HEK293T (cell line): ENCODE measurements at regions not wholly inside any gene's neighbourhood (a gene's known extent, or its start where the extent isn't known, plus 50 kb on each side); places are given as distances from the start of the nearest gene placed in this dataset.

Experiments
- CTCF ChIA-PET: fragments of 350-600 bp; formaldehyde crosslinking; extraction: SDS; loops from one replicate; lab custom pipeline; 2021; ENCODE audit warnings: antibody characterized with exemption, inconsistent platforms; lab: Yijun Ruan, JAX
- POLR2A ChIA-PET: fragments of 350-600 bp; formaldehyde crosslinking; extraction: SDS; loops from one replicate; lab custom pipeline; 2020; ENCODE audit warnings: antibody characterized with exemption, inconsistent platforms; lab: Yijun Ruan, JAX
- DNase-seq: peaks from one replicate; pipeline ENCODE4 v3.0.0; 2012; ENCODE audit warnings: mixed read lengths; ENCODE audit errors: extremely low spot score
- ARNT ChIP-seq: fragments of 450-650 bp; IDR thresholded peaks from 2 replicates; pipeline ENCODE4 v1.6.1; 2017; ENCODE audit warnings: mild to moderate bottlenecking
- BHLHE40 ChIP-seq: fragments of 450-650 bp; IDR thresholded peaks from 2 replicates; pipeline ENCODE4 v1.6.1; 2016; ENCODE audit warnings: mild to moderate bottlenecking, moderate library complexity, borderline replicate concordance
- CTBP1 ChIP-seq: fragments of 450-650 bp; IDR thresholded peaks from 2 replicates; pipeline ENCODE4 v1.6.1; 2016; ENCODE audit warnings: borderline replicate concordance
- ELF4 ChIP-seq: fragments of 450-650 bp; IDR thresholded peaks from 2 replicates; pipeline ENCODE4 v1.6.1; 2017; ENCODE audit warnings: antibody characterized with exemption
- FOXA1 ChIP-seq: fragments of 450-650 bp; IDR thresholded peaks from 2 replicates; pipeline ENCODE4 v1.6.1; 2016; ENCODE audit warnings: mild to moderate bottlenecking
- FOXK2 ChIP-seq: fragments of 450-650 bp; IDR thresholded peaks from 2 replicates; pipeline ENCODE4 v1.6.1; 2016; ENCODE audit warnings: mild to moderate bottlenecking
- FOXM1 ChIP-seq: fragments of 450-650 bp; IDR thresholded peaks from 2 replicates; pipeline ENCODE4 v1.6.1; 2017; ENCODE audit warnings: mild to moderate bottlenecking, borderline replicate concordance
- HDGF ChIP-seq: fragments of 450-650 bp; IDR thresholded peaks from 2 replicates; pipeline ENCODE4 v1.6.1; 2017; ENCODE audit warnings: antibody characterized with exemption, borderline replicate concordance
- L3MBTL2 ChIP-seq: fragments of 450-650 bp; conservative IDR thresholded peaks from 2 replicates; pipeline ENCODE4 v1.6.1; 2016; ENCODE audit warnings: mild to moderate bottlenecking
- LEF1 ChIP-seq: fragments of 450-650 bp; IDR thresholded peaks from 2 replicates; pipeline ENCODE4 v1.6.1; 2017; ENCODE audit warnings: mild to moderate bottlenecking, borderline replicate concordance
- NFRKB ChIP-seq: fragments of 450-650 bp; IDR thresholded peaks from 2 replicates; pipeline ENCODE4 v1.6.1; 2016; ENCODE audit warnings: mild to moderate bottlenecking, moderate library complexity
- PKNOX1 ChIP-seq: fragments of 450-650 bp; IDR thresholded peaks from 2 replicates; pipeline ENCODE4 v1.6.1; 2016
- SP1 ChIP-seq: fragments of 450-650 bp; IDR thresholded peaks from 2 replicates; pipeline ENCODE4 v1.6.1; 2017
- SUZ12 ChIP-seq: fragments of 450-650 bp; IDR thresholded peaks from 2 replicates; pipeline ENCODE4 v1.6.1; 2016; ENCODE audit warnings: mild to moderate bottlenecking
- TARDBP ChIP-seq: fragments of 450-650 bp; IDR thresholded peaks from 2 replicates; pipeline ENCODE4 v1.6.1; 2016
- ZNF384 ChIP-seq: fragments of 450-650 bp; IDR thresholded peaks from 2 replicates; pipeline ENCODE4 v1.6.1; 2016

GRCh38 chr6:140592877-140593276, 1218.4 kb upstream of the CITED2 start:
- ChIA-PET POLR2A (no interaction called here), CTCF (no interaction called here)
- no peak for DNase-seq
- TF ChIP-seq BHLHE40, result no peak
- TF ChIP-seq HDGF, result no peak
- no peak for TF ChIP-seq ARNT
- TF ChIP-seq SP1, result no peak
- TF ChIP-seq SUZ12, result no peak
- no peak for TF ChIP-seq FOXA1
- no peak for TF ChIP-seq CTBP1

GRCh38 chr6:140590641-140591040, 1216.2 kb upstream of the CITED2 start:
- ChIA-PET POLR2A (no interaction called here), CTCF (no interaction called here)
- TF ChIP-seq ZNF384 (no peak), FOXK2 (no peak), PKNOX1 (no peak), TARDBP (no peak), NFRKB (no peak), ELF4 (no peak), FOXA1 (no peak), FOXM1 (no peak), L3MBTL2 (no peak), BHLHE40 (no peak), CTBP1 (no peak), SUZ12 (no peak), ARNT (no peak), HDGF (no peak), SP1 (no peak), LEF1 (no peak)
- DNase-seq, result no peak

GRCh38 chr6:140586426-140587061, 1212.1 kb upstream of the CITED2 start:
- TF ChIP-seq ARNT, result no peak
- no peak for TF ChIP-seq FOXA1
- no peak for TF ChIP-seq TARDBP
- TF ChIP-seq L3MBTL2, result no peak
- TF ChIP-seq SUZ12, result no peak
- no peak for TF ChIP-seq BHLHE40
- TF ChIP-seq HDGF, result no peak
- TF ChIP-seq ZNF384, result no peak
- no peak for TF ChIP-seq NFRKB
- no peak for TF ChIP-seq FOXM1
- TF ChIP-seq PKNOX1, result no peak
- TF ChIP-seq FOXK2, result no peak
- no peak for TF ChIP-seq ELF4
- no peak for TF ChIP-seq SP1
- no peak for TF ChIP-seq LEF1
- TF ChIP-seq CTBP1, result no peak
- ChIA-PET POLR2A (no interaction called here), CTCF (no interaction called here)
- DNase-seq, result no peak

GRCh38 chr6:140581601-140582000, 1207.2 kb upstream of the CITED2 start:
- no peak for DNase-seq
- TF ChIP-seq NFRKB (no peak), L3MBTL2 (no peak), ELF4 (no peak), HDGF (no peak), LEF1 (no peak), SUZ12 (no peak), ZNF384 (no peak), FOXA1 (no peak), FOXK2 (no peak), ARNT (no peak), SP1 (no peak), BHLHE40 (no peak), FOXM1 (no peak), CTBP1 (no peak), TARDBP (no peak), PKNOX1 (no peak)
- ChIA-PET POLR2A (no interaction called here), CTCF (no interaction called here)

- ChIA-PET POLR2A (no interaction called here), CTCF (no interaction called here)
- no peak for TF ChIP-seq L3MBTL2
- TF ChIP-seq FOXM1, result no peak
- no peak for TF ChIP-seq LEF1
- no peak for TF ChIP-seq FOXA1
- TF ChIP-seq NFRKB, result no peak
- no peak for TF ChIP-seq BHLHE40
- DNase-seq, result no peak
Measured at GRCh38 chr6:140579918-140580317, 1205.5 kb upstream of the CITED2 start.

GRCh38 chr6:140576004-140576555, 1201.6 kb upstream of the CITED2 start:
- no peak for DNase-seq
- TF ChIP-seq TARDBP, result no peak
- no peak for TF ChIP-seq ARNT
- TF ChIP-seq L3MBTL2, result no peak
- POLR2A ChIA-PET, result no interaction called here
- CTCF ChIA-PET, result no interaction called here
